Astrocyte (in vitro differentiated cells and primary cell): ENCODE measurements at regions not wholly inside any gene's neighbourhood (a gene's known extent, or its start where the extent isn't known, plus 50 kb on each side); places are given as distances from the start of the nearest gene placed in this dataset.

Source experiments
- CTCF ChIP-seq: IDR thresholded peaks from 2 replicates; pipeline ENCODE4 v1.5.1; 2011; ENCODE audit warnings: low read depth, mild to moderate bottlenecking, inconsistent platforms, low read length, moderate library complexity; ENCODE audit not compliant: insufficient read depth
- EZH2 ChIP-seq: IDR thresholded peaks from 2 replicates; pipeline ENCODE4 v1.6.1; 2012; ENCODE audit warnings: mild to moderate bottlenecking, low read length, inconsistent platforms; ENCODE audit not compliant: insufficient read depth

GRCh38 chr1:38249001-38249400 lies 202.4 kb upstream of the POU3F1 start:
- TF ChIP-seq CTCF (no peak), EZH2 (no peak)
